Activated CD8-positive, alpha-beta memory T cell treated with anti-CD3 and anti-CD28 coated beads, Interleukin-2, amount 10 ng/mL, durations not matched to agents 7 days and 5 days (primary cell): ENCODE measurements at regions not wholly inside any gene's neighbourhood (a gene's known extent, or its start where the extent isn't known, plus 50 kb on each side); places are given as distances from the start of the nearest gene placed in this dataset.
"Not testable (repeated sequence)": the region's sequence is repeated elsewhere in the genome, so short reads cannot be mapped to it uniquely, and the experiment has no call there.

Experiments
- ATAC-seq: fragments of 150-1000 bp; cut with Tn5 transposase; one replicate; pipeline ENCODE4 v1.10.0; 2021; ENCODE audit warnings: moderate library complexity
- CTCF ChIA-PET: fragments of 350-600 bp; sonication (Branson Sonifier 250); formaldehyde crosslinking; loops from one replicate; lab custom pipeline; 2021; ENCODE audit warnings: antibody characterized with exemption; lab: Charles Lee
- DNase-seq: peaks from one replicate; pipeline ENCODE4 v3.0.0-alpha.2; 2020
- H3K27ac Mint-ChIP-seq: one replicate; pipeline ENCODE4 v1.8.0; 2021; ENCODE audit warnings: mild to moderate bottlenecking, mixed read lengths
- H3K27me3 Mint-ChIP-seq: one replicate; pipeline ENCODE4 v1.8.0; 2021; ENCODE audit warnings: mixed read lengths
- H3K36me3 Mint-ChIP-seq: one replicate; pipeline ENCODE4 v1.8.0; 2021; ENCODE audit warnings: mild to moderate bottlenecking, mixed read lengths
- H3K4me1 Mint-ChIP-seq: one replicate; pipeline ENCODE4 v1.8.0; 2021; ENCODE audit warnings: mixed read lengths
- H3K4me3 Mint-ChIP-seq: one replicate; pipeline ENCODE4 v1.8.0; 2021; ENCODE audit warnings: mild to moderate bottlenecking, moderate library complexity, mixed read lengths
- H3K9me3 Mint-ChIP-seq: one replicate; pipeline ENCODE4 v1.8.0; 2022; ENCODE audit warnings: low read depth, mixed read lengths

DNA sequence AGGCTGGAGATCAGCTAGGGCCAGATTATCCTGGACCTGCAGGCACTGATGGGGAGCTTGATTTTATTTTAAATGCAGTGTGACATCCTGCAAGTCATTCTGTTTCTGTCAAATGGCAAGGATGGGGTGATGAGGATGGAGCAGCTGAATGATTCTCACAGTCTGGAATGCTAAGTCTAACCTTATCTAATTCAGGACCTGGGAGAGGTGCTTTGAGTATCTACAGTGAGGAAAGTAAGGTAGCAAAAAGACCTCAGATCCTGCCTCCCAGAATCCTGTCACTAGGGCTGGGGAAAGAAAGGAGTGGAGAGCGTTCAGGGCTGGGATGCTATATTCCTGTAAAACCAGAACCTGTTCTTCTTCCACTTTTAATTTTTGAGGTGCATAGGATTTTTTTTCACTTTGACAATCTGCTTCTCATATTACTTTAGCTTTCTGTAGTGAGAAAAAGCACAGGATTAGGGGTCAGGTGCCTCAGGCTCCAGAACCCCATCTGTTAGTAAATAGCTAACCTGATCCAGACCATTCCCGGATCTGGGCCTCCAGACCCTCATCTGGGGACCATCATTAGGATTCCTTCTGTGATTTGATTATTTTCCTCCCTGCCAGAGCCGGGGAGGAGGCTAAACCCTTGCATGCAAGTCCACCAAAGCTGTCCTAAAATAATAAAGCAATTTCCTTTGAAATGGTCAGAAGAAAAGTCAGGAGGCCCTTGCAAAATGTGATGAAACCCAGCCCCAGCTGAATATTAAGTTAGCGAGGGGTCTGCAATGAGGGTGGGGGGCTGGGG is 54.7 kb downstream of the ASCL1 start:
- no peaks in the 10 kb centered on the region for H3K9me3 Mint-ChIP-seq
- no peak overlapping the region for H3K27ac Mint-ChIP-seq
- no peaks in the 10 kb centered on the region for H3K27me3 Mint-ChIP-seq
- no peaks in the 10 kb centered on the region for H3K36me3 Mint-ChIP-seq
- DNase-seq (no peak), ATAC-seq (no peak)
- CTCF ChIA-PET = interaction anchor here (0.5 kb wide), 1 partner anchor 73 kb away, joined by 3 read pairs; no protein-coding TSS in a partner anchor
- no peaks in the 10 kb centered on the region for H3K4me1 Mint-ChIP-seq
- H3K4me3 Mint-ChIP-seq = no peak overlapping the region

DNA sequence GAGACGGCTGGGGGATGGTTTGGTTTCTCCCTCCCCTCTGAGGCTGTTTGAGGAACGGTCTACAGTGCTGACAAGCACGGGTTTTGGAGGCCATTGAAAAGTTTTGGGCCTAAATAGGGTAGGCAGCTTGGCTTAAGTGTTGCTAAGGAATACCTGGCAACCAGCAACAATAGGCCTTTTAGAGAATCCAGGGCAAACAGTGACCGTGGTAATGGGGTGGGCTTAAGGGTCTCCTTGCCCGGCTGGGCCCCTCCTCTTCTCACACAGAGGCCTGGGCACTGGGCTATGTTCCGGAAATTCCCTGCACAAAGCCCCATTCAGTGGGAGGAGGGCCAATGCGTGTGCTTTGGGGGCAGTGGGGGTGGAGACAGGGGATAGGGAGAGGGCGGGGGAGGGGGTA is 55.4 kb downstream of the ASCL1 start:
- DNase-seq = no peak
- no peaks in the 10 kb centered on the region for H3K36me3 Mint-ChIP-seq

DNA sequence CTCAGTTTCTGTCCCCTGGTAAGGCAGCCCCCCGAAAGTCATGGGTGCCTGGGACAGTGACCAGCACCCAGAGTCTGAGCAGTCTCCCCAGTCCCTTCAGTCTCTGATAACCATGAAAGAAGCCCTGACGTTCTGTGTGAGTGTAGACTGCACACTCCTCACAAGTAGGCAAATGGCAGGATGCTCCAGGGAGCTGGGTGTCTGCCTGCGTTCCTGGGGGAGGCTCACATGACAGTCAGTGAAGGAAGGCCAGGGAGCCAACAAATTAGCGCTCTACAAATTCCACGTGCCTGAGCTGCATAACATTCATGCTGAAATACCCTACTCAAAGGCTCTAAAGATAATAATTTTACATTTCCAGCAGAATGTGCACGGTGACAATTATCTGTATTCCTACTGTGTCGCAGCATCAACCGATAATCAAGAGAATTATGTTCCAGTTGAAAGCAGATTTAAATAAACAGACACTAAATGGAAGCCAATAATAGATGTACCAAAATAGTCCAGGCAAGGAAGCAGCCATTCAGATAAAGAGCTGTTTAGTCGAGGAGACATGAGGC is 56.3 kb downstream of the ASCL1 start:
- no peaks in the 10 kb centered on the region for H3K27me3 Mint-ChIP-seq
- H3K9me3 Mint-ChIP-seq = no peaks in the 10 kb centered on the region
- H3K36me3 Mint-ChIP-seq = no peaks in the 10 kb centered on the region
- DNase-seq = no peak
- CTCF ChIA-PET = no interaction called here
- no peak overlapping the region for H3K27ac Mint-ChIP-seq
- ATAC-seq = no peak
- H3K4me1 Mint-ChIP-seq = no peaks in the 10 kb centered on the region
- no peak overlapping the region for H3K4me3 Mint-ChIP-seq

More for the DNA sequence above, 55.4 kb downstream of the ASCL1 start:
- H3K4me1 Mint-ChIP-seq = no peaks in the 10 kb centered on the region
- CTCF ChIA-PET = no interaction called here
- H3K9me3 Mint-ChIP-seq = no peaks in the 10 kb centered on the region
- H3K4me3 Mint-ChIP-seq = no peak overlapping the region
- H3K27me3 Mint-ChIP-seq = no peaks in the 10 kb centered on the region
- ATAC-seq = no peak
- H3K27ac Mint-ChIP-seq = no peak overlapping the region

DNA sequence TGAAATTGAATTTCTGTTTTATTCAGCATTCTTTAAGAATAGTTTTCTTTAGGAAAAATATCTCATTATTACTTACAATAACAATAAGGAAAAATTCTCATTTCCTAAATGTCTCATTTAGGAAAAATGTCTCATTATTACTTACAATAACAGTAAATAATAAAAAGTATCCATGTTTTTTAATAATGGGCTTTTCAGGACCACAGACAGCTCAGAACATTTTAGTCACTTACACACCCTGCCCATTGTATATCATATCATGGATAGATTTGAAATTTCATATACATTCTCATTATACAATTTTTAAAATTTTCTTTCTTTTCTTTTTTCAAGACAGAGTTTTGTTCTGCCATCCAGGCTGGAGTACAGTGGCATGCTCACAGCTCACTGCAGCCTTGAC is 58.9 kb downstream of the ASCL1 start:
- no peak overlapping the region for H3K27ac Mint-ChIP-seq
- ATAC-seq (no peak), DNase-seq (no peak)
- H3K27me3 Mint-ChIP-seq = no peaks in the 10 kb centered on the region
- H3K4me1 Mint-ChIP-seq = no peaks in the 10 kb centered on the region
- no peaks in the 10 kb centered on the region for H3K9me3 Mint-ChIP-seq
- CTCF ChIA-PET = no interaction called here
- H3K4me3 Mint-ChIP-seq = no peak overlapping the region
- no peaks in the 10 kb centered on the region for H3K36me3 Mint-ChIP-seq

DNA sequence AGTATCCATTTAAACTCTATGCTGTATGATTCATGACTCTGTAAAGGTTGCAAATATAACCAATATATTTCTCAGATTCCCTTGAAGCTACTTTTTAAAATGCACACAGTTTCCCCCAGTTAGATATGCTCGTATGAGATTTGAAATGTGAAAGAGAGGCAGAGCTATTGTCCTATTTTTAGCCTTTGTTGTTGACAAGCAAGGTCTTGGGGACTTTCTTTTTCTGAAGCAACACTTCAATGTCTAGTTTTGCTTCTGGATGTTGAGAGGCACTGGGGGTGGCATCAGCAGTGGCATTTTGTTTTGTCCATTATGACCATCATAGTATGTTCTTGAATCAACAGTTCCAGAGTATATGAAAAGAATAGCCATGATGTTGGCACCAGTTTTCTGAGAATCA is 63.4 kb downstream of the ASCL1 start:
- ATAC-seq (no peak), DNase-seq (no peak)
- CTCF ChIA-PET = no interaction called here
- H3K36me3 Mint-ChIP-seq = no peaks in the 10 kb centered on the region
- H3K4me3 Mint-ChIP-seq = no peak overlapping the region
- no peaks in the 10 kb centered on the region for H3K27me3 Mint-ChIP-seq
- H3K9me3 Mint-ChIP-seq = no peaks in the 10 kb centered on the region
- H3K27ac Mint-ChIP-seq = no peak overlapping the region
- no peaks in the 10 kb centered on the region for H3K4me1 Mint-ChIP-seq

DNA sequence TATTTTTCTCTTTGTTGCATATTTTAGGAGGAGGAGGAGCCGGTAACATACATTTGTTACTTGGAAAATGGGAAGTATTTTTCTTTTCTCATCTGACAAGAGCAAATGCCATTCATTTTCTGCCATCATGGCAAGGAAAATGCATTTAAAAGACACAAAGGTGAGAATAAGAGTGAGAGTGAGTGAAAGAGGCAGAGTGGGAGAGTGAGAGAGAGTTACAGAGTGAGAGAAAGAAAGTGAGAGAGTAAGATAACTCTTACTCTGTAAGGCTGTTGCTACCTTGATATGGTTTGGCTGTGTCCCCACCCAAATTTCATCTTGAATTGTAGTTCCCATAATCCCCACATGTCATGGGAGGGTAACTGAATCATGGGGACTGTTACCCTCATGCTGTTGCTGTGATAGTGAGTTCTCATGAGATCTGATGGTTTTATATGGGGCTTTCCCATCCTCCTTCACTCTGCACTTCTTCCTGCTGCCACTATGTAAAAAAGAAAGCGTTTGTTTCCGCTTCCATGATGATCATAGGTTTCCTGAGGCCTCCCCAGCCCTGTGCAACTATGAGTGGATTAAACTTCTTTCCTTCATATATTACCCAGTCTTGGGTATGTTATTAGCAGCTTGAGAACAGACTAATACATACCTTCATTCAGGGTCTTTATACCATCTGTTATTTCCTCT is 64.2 kb downstream of the ASCL1 start:
- Mint-ChIP-seq H3K36me3 (no peaks in the 10 kb centered on the region), H3K4me1 (no peaks in the 10 kb centered on the region), H3K27ac (no peak overlapping the region), H3K27me3 (no peaks in the 10 kb centered on the region), H3K4me3 (no peak overlapping the region), H3K9me3 (no peaks in the 10 kb centered on the region)
- CTCF ChIA-PET = no interaction called here
- ATAC-seq (no peak), DNase-seq (no peak)

DNA sequence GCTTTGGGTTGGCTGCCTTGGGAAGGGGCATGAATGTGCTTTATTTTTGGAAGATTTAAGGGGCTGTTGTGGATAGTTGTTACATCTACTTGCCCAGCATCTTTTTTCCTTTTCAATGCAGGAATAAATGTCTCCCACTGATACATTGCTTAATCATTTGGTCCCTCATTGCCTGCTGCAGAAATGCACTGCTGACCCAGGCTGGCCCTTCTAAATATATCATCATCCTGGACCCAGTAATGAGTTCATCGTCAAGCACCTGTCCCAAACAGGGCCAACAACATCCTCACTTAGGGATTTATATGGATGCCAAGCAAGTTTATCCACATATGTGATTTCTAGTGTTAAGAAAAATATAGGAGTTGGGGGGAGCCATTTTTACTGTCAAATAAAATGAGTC is 67.2 kb downstream of the ASCL1 start:
- Mint-ChIP-seq H3K27me3 (peaks cover 3% of the 10 kb centered on the region), H3K27ac (no peak overlapping the region)
- no peak for ATAC-seq

DNA sequence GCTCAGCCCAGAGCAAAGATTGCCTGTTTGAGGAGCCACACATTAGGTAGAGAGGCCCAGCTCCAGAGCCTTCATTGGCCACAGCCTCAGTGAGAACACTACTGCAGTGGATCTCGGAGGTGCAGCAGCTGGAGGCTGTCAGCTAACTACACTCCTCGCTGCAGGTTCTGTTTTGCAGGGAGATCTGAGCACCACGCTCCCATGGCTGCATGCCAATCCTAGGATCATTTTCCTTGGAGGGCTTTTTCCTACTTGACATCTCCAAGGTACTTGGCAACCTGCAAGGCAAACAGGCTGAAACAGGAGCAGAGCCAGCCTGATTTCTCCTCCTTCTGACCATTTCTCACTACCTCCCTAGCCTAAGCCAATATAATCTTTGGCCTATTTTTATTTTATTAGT is 69.2 kb downstream of the ASCL1 start:
- H3K27ac Mint-ChIP-seq, CTCF ChIA-PET, H3K27me3 Mint-ChIP-seq: not testable (repeated sequence)

More for the DNA sequence above, 67.2 kb downstream of the ASCL1 start:
- Mint-ChIP-seq H3K4me3 (no peak overlapping the region), H3K9me3 (no peaks in the 10 kb centered on the region), H3K4me1 (no peaks in the 10 kb centered on the region), H3K36me3 (no peaks in the 10 kb centered on the region)
- no peak for DNase-seq
- CTCF ChIA-PET = no interaction called here

DNA sequence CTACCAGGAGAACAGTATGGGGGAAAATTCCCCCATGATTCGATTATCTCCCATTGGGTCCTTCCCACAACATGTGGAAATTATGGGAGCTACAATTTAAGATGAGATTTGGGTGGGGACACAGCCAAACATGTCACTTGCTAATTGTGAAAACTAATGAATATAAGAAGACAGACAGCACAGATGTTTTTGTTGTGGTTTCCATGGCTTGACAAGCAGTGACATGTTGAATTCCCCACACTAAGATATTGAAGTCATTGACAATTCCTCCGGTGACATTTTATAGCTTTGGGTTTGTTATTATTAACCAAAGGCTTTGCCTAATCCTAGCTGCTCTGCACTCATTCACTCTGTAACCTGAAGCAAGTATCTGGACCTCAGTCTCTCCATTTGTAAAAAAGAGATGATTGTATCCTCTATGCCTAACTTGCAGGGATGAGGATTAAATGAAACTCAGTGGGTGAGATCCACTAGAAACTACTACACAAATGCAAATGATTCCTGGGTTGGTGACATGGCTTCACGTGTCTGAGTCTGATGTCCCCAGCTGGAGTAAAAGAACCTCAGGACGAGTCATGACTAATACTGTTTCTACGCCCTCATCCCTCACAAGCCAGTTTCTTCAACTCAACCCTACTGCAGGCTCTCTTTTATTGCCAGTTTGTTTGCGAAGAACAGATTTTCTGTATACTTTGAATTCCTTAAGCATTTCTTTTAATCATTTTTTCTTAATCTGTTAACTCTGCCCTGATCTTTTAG is 71.6 kb downstream of the ASCL1 start:
- CTCF ChIA-PET = no interaction called here
- Mint-ChIP-seq H3K9me3 (no peaks in the 10 kb centered on the region), H3K27me3 (peaks cover 7% of the 10 kb centered on the region), H3K4me1 (no peaks in the 10 kb centered on the region), H3K4me3 (no peak overlapping the region), H3K36me3 (no peaks in the 10 kb centered on the region), H3K27ac (no peak overlapping the region)
- ATAC-seq = no peak
- no peak for DNase-seq

More for the DNA sequence above, 69.2 kb downstream of the ASCL1 start:
- not testable (repeated sequence) for H3K9me3 Mint-ChIP-seq, DNase-seq, H3K4me1 Mint-ChIP-seq, H3K36me3 Mint-ChIP-seq, H3K4me3 Mint-ChIP-seq, ATAC-seq

DNA sequence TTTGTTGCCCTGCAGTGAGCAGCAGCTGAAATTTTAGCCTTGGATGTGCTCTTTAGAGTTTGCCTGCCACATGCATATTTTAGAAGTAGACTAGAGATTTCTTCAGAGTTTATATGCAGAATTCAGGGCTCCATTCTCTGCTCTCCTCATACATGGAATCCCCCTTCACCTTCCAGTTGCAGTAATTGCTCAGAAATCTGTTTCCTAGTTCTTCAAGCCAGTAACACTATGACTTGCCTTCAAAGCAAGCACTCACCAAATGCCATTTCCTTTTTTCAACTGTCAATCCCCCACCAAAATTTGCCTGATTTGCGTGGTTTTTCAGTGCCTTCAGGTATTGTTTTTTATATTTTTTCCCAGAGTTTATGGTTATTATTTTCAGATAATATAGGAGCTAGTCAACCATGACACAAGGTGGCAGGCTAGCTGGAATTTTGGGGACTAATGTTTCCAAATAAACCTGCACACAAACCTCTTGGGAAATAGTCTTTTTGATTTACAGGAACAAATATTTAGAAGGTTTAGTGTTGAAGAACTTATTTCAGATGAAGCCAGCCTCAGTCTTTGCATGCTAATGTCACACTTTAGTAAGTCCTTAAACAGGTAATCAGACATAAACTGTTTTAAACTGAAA is 79.2 kb downstream of the ASCL1 start:
- Mint-ChIP-seq H3K27me3 (peaks cover 11% of the 10 kb centered on the region), H3K27ac (no peak overlapping the region), H3K4me1 (no peaks in the 10 kb centered on the region), H3K9me3 (no peaks in the 10 kb centered on the region), H3K36me3 (no peaks in the 10 kb centered on the region), H3K4me3 (no peak overlapping the region)
- CTCF ChIA-PET = no interaction called here
- DNase-seq = no peak
- ATAC-seq = no peak

DNA sequence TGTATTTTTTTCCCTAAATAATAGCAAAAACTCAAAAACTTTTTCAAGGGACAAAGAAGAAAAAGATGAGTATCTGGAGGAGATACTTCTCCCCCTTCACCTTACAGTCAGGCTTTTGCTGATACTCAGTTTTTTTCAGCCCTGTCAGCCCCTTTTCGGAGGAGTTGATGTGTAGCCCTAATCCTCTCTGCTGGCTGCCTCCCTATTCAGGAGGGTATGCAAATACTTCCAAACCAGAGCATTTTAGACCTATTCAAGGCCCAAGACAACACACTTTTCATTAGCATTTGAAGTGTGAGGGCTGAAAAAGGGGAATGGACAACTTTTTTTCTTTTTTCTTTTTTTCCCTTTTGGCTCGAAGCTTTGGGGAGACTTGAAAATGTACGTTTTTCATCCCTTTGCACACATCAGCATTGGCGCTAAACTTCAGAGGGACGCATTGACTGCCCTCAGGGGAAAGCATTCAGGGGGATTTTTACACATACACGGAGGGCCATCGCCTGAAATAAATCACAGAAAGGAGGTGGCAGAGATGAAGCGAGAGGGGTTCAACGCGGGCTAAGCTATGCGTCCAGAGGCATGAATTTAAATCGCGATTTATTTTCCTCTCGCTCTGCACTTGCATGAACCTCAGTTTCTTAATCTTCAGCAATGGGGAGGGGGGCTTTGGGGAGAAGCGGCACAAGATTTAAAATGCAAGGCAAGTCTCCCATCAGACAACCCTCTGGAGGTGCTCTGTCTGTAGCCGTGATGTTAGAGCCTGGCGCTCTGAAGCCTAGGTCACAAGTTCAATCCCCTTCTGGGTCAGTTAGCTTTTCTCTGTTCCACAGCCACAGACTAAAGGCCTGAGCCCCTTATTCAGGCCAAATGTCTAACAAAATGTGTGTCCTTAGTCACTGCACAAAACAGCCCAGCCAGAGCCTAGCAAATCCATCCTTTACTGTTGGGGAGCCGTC is 86.3 kb downstream of the ASCL1 start:
- Mint-ChIP-seq H3K27ac (no peak overlapping the region), H3K4me1 (no peaks in the 10 kb centered on the region), H3K9me3 (no peaks in the 10 kb centered on the region), H3K36me3 (no peaks in the 10 kb centered on the region), H3K4me3 (no peak overlapping the region), H3K27me3 (peaks cover 13% of the 10 kb centered on the region)
- ATAC-seq (no peak), DNase-seq (no peak)
- CTCF ChIA-PET = no interaction called here

DNA sequence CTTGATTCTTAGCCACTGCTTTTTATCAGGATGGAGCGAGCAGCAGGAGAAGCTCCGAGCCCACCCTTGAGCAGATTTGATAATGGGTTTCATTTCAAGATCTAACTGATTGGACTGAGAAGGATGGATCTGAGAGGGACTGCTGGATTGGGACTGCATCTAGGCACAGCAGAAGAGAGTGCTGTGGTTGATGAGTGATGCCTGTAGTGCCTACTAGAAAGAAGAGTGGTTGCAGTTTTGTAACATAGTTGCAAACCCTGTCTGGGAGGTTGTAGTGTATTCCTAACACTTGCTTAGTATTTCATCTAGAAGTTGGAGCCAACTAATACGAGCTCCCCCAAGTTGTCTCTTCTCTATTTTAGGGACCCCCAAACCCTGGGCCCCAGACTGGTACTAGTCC is 88.7 kb downstream of the ASCL1 start:
- ATAC-seq = no peak
- H3K36me3 Mint-ChIP-seq = no peaks in the 10 kb centered on the region
- no peak for DNase-seq
- H3K4me1 Mint-ChIP-seq = no peaks in the 10 kb centered on the region
- H3K27me3 Mint-ChIP-seq = peaks cover 9% of the 10 kb centered on the region
- no peaks in the 10 kb centered on the region for H3K9me3 Mint-ChIP-seq
- H3K27ac Mint-ChIP-seq = no peak overlapping the region
- CTCF ChIA-PET = no interaction called here
- H3K4me3 Mint-ChIP-seq = no peak overlapping the region
